CD14-positive monocyte (primary cell): ENCODE measurements at regions not wholly inside any gene's neighbourhood (a gene's known extent, or its start where the extent isn't known, plus 50 kb on each side); places are given as distances from the start of the nearest gene placed in this dataset.

Source experiments
- DNase-seq, 3 donors: peaks; one replicate each; pipeline ENCODE4 v3.0.0-alpha.2; 2011 to 2022
- H2AFZ ChIP-seq: 2 replicates; pipeline ENCODE4 v1.6.0; 2012; ENCODE audit warnings: mild to moderate bottlenecking, low read depth, low read length, inconsistent platforms; ENCODE audit not compliant: insufficient read depth, poor library complexity, severe bottlenecking
- H3K27ac ChIP-seq, 2 donors: 1 replicate in 1 of 2; 2 replicates in 1 of 2; pipeline ENCODE4 v1.5.1; 2012 to 2013; ENCODE audit warnings: low read length in 2 of 2, control low read depth in 1 of 2, inconsistent platforms in 1 of 2, low read depth in 1 of 2, mild to moderate bottlenecking in 1 of 2
- H3K27me3 ChIP-seq, 2 donors: one replicate each; pipeline versions ENCODE4 v1.6.0 to v1.6.1; 2011 to 2013; ENCODE audit warnings: low read length in 2 of 2; ENCODE audit not compliant: control insufficient read depth in 2 of 2, insufficient read depth in 2 of 2
- H3K36me3 ChIP-seq, 2 donors: replicated peaks in 1 of 2; 1 replicate in 1 of 2; 2 replicates in 1 of 2; pipeline versions ENCODE4 v1.5.1 to v1.6.1; 2012 to 2013; ENCODE audit warnings: low read length in 2 of 2, control low read depth in 1 of 2, inconsistent platforms in 1 of 2, mild to moderate bottlenecking in 1 of 2; ENCODE audit not compliant: insufficient read depth in 2 of 2, control insufficient read depth in 1 of 2
- H3K4me1 ChIP-seq, 2 donors: 1 replicate in 1 of 2; 2 replicates in 1 of 2; pipeline versions ENCODE4 v1.5.1 to v1.6.1; 2012 to 2013; ENCODE audit warnings: low read length in 2 of 2, control low read depth in 1 of 2, inconsistent platforms in 1 of 2, mild to moderate bottlenecking in 1 of 2, moderate library complexity in 1 of 2; ENCODE audit not compliant: insufficient read depth in 2 of 2, control insufficient read depth in 1 of 2
- H3K4me2 ChIP-seq: replicated peaks from 2 replicates; pipeline ENCODE3; 2012; ENCODE audit warnings: low read length, moderate library complexity, mild to moderate bottlenecking; ENCODE audit not compliant: poor library complexity, severe bottlenecking; ENCODE audit errors: extremely low read depth
- H3K4me3 ChIP-seq, 3 experiments: fragments of 200-600 bp in 1 of 3; sonication (generic) in 1 of 3; replicated peaks in 1 of 3; 1 replicate in 2 of 3; 2 replicates in 1 of 3; pipeline ENCODE4 v1.5.1; 2011 to 2013; ENCODE audit warnings: low read length in 3 of 3, mild to moderate bottlenecking in 3 of 3, control low read depth in 2 of 3, low read depth in 2 of 3, inconsistent platforms in 1 of 3, moderate library complexity in 1 of 3
- H3K79me2 ChIP-seq: 2 replicates; pipeline ENCODE4 v1.6.0; 2012; ENCODE audit warnings: mild to moderate bottlenecking, control low read depth, inconsistent platforms, low read length, moderate library complexity; ENCODE audit not compliant: insufficient read depth
- H3K9ac ChIP-seq: 2 replicates; pipeline ENCODE4 v1.6.0; 2017; ENCODE audit warnings: low read length, mild to moderate bottlenecking; ENCODE audit not compliant: insufficient read depth, poor library complexity, severe bottlenecking
- H3K9me3 ChIP-seq, 2 donors: replicated peaks in 1 of 2; 1 replicate in 1 of 2; 2 replicates in 1 of 2; pipeline versions ENCODE4 v1.5.1 to v1.6.1; 2012 to 2013; ENCODE audit warnings: low read length in 2 of 2, control low read depth in 1 of 2; ENCODE audit not compliant: control insufficient read depth in 1 of 2, insufficient read depth in 1 of 2
- H4K20me1 ChIP-seq: 2 replicates; pipeline ENCODE4 v1.6.0; 2012; ENCODE audit warnings: mild to moderate bottlenecking, low read length, control low read depth, moderate library complexity; ENCODE audit not compliant: insufficient read depth
- H3K27ac Mint-ChIP-seq, 7 donors: one replicate each; pipeline ENCODE4 v1.8.0; 2020; ENCODE audit warnings: mild to moderate bottlenecking in 7 of 7, mixed read lengths in 7 of 7, moderate library complexity in 6 of 7, inconsistent platforms in 2 of 7
- H3K27me3 Mint-ChIP-seq, 3 donors: one replicate each; pipeline ENCODE4 v1.8.0; 2021 to 2022; ENCODE audit warnings: low read depth in 3 of 3, mild to moderate bottlenecking in 3 of 3, mixed read lengths in 3 of 3, moderate library complexity in 3 of 3, inconsistent platforms in 1 of 3
- H3K36me3 Mint-ChIP-seq, 2 donors: one replicate each; pipeline ENCODE4 v1.8.0; 2020; ENCODE audit warnings: mixed read lengths in 2 of 2, inconsistent platforms in 1 of 2, mild to moderate bottlenecking in 1 of 2
- H3K4me1 Mint-ChIP-seq: one replicate; pipeline ENCODE4 v1.8.0; 2020; ENCODE audit warnings: mild to moderate bottlenecking, mixed read lengths
- H3K4me3 Mint-ChIP-seq, 2 donors: one replicate each; pipeline ENCODE4 v1.8.0; 2020; ENCODE audit warnings: mild to moderate bottlenecking in 2 of 2, mixed read lengths in 2 of 2, moderate library complexity in 1 of 2
- H3K9me3 Mint-ChIP-seq, 7 donors: one replicate each; pipeline ENCODE4 v1.8.0; 2020 to 2022; ENCODE audit warnings: mixed read lengths in 7 of 7, mild to moderate bottlenecking in 6 of 7, moderate library complexity in 6 of 7, inconsistent platforms in 2 of 7
- CTCF ChIP-seq: fragments of 200-600 bp; IDR thresholded peaks from one replicate; pipeline ENCODE4 v1.8.0; 2022; ENCODE audit warnings: antibody characterized with exemption, mild to moderate bottlenecking
- WGBS: methylation state at CpG from one replicate; pipeline ENCODE4 v1.1.5; 2013; ENCODE audit warnings: missing lambda C conversion rate; ENCODE audit not compliant: insufficient coverage; 5-methylcytosine and 5-hydroxymethylcytosine counted together
- intact Hi-C, 2 donors: fragments of 100-400 bp; cut with micrococcal nuclease; formaldehyde crosslinking; loops; one replicate each; pipeline versions ENCODE4 v1.15.0 to v1.15.1; 2023

GRCh38 chr2:236932831-236933361, 152.8 kb upstream of the COPS8 start:
- Mint-ChIP-seq H3K36me3 (no peaks in the 10 kb centered on the region), H3K27ac (peak overlapping the region in 1 of 7 donors; percentile 3), H3K4me3 (no peak overlapping the region), H3K9me3 (peaks cover 0 to 2% (median 0%) of the 10 kb centered on the region in 7 donors), H3K27me3 (peaks cover 21 to 28% (median 26%) of the 10 kb centered on the region in 3 donors), H3K4me1 (peaks cover 9% of the 10 kb centered on the region)
- H3K27ac ChIP-seq: no peak overlapping the region
- H3K9ac ChIP-seq: no peak overlapping the region
- no peak overlapping the region for H3K4me2 ChIP-seq
- H3K4me3 ChIP-seq: no peak overlapping the region
- H3K4me1 ChIP-seq: peaks cover 8 to 10% of the 10 kb centered on the region in 2 donors
- 97% methylated on average over 6 of the region's 9 CpGs for WGBS
- H4K20me1 ChIP-seq: no peaks in the 10 kb centered on the region
- intact Hi-C loops: no loop called here
- H3K36me3 ChIP-seq: no peaks in the 10 kb centered on the region
- no peaks in the 10 kb centered on the region for H3K9me3 ChIP-seq
- no peaks in the 10 kb centered on the region for H3K79me2 ChIP-seq
- TF ChIP-seq CTCF: no peak
- DNase-seq: no peak
- H2AFZ ChIP-seq: no peak overlapping the region
- peaks cover 5 to 9% of the 10 kb centered on the region in 2 donors for H3K27me3 ChIP-seq

GRCh38 chr2:236934166-236934565, 151.5 kb upstream of the COPS8 start:
- Mint-ChIP-seq H3K36me3 (no peaks in the 10 kb centered on the region), H3K4me1 (peaks cover 2% of the 10 kb centered on the region), H3K4me3 (no peak overlapping the region), H3K9me3 (peaks cover 0 to 3% (median 0%) of the 10 kb centered on the region in 7 donors), H3K27ac (no peak overlapping the region), H3K27me3 (peaks cover 21 to 25% (median 23%) of the 10 kb centered on the region in 3 donors)
- no peaks in the 10 kb centered on the region for H3K79me2 ChIP-seq
- no peak overlapping the region for H3K9ac ChIP-seq
- DNase-seq: no peak
- no peak overlapping the region for H2AFZ ChIP-seq
- intact Hi-C loops: no loop called here
- H3K4me3 ChIP-seq: no peak overlapping the region
- no peak for TF ChIP-seq CTCF
- H3K27me3 ChIP-seq: peaks cover 2 to 4% of the 10 kb centered on the region in 2 donors
- H4K20me1 ChIP-seq: no peaks in the 10 kb centered on the region
- no CpG with 5 or more reads among the region's 6 CpGs for WGBS
- H3K36me3 ChIP-seq: no peaks in the 10 kb centered on the region
- no peaks in the 10 kb centered on the region for H3K4me1 ChIP-seq
- H3K27ac ChIP-seq: no peak overlapping the region
- no peaks in the 10 kb centered on the region for H3K9me3 ChIP-seq
- H3K4me2 ChIP-seq: no peak overlapping the region
